Esophagus muscularis mucosa (tissue), 4 donors: ENCODE measurements at regions not wholly inside any gene's neighbourhood (a gene's known extent, or its start where the extent isn't known, plus 50 kb on each side); places are given as distances from the start of the nearest gene placed in this dataset.

Source experiments
- DNase-seq: peaks from one replicate; pipeline ENCODE4 v3.0.0-alpha.2; 2017; ENCODE audit errors: extremely low spot score
- H3K27ac ChIP-seq, 4 donors: fragments of 200-600 bp; sonication (generic); replicated peaks in 1 of 4; 1 replicate in 3 of 4; 2 replicates in 1 of 4; pipeline ENCODE4 v1.5.1; 2016 to 2019; ENCODE audit warnings: mild to moderate bottlenecking in 1 of 4
- H3K27me3 ChIP-seq, 4 donors: fragments of 200-600 bp; sonication (generic); one replicate each; pipeline versions ENCODE4 v1.5.1 to v1.6.0; 2016 to 2019
- H3K36me3 ChIP-seq, 4 donors: fragments of 200-600 bp; sonication (generic); one replicate each; pipeline ENCODE4 v1.5.1; 2016 to 2019
- H3K4me1 ChIP-seq, 4 donors: fragments of 200-600 bp; sonication (generic); one replicate each; pipeline ENCODE4 v1.5.1; 2016 to 2019
- H3K4me3 ChIP-seq, 4 donors: fragments of 200-600 bp; sonication (generic); 1 replicate in 2 of 4; 2 replicates in 2 of 4; pipeline ENCODE4 v1.5.1; 2016 to 2019; ENCODE audit warnings: mild to moderate bottlenecking in 4 of 4, moderate library complexity in 1 of 4
- H3K9me3 ChIP-seq, 4 donors: fragments of 200-600 bp; sonication (generic); 1 replicate in 3 of 4; 2 replicates in 1 of 4; pipeline ENCODE4 v1.5.1; 2016 to 2019
- CTCF ChIP-seq, 3 experiments: fragments of 200-600 bp in 2 of 3; fragments of 450-650 bp in 1 of 3; sonication (generic) in 2 of 3; IDR thresholded peaks; one replicate each; pipeline ENCODE4 v1.5.1; 2017 to 2019; ENCODE audit warnings: antibody characterized with exemption in 3 of 3, mild to moderate bottlenecking in 2 of 3, moderate library complexity in 1 of 3
- EP300 ChIP-seq: sonication (generic); formaldehyde crosslinking; IDR thresholded peaks from one replicate; pipeline ENCODE4 v1.6.1; 2017; ENCODE audit warnings: antibody characterized with exemption
- POLR2A ChIP-seq: fragments of 450-650 bp; IDR thresholded peaks from one replicate; pipeline ENCODE4 v1.6.1; 2017; ENCODE audit warnings: antibody characterized with exemption, moderate library complexity, mild to moderate bottlenecking, low read depth
- POLR2AphosphoS5 ChIP-seq, 2 donors: sonication (generic); formaldehyde crosslinking; IDR thresholded peaks; one replicate each; pipeline ENCODE4 v1.6.1; 2017; ENCODE audit warnings: antibody characterized with exemption in 2 of 2
- WGBS: methylation state at CpG from one replicate; pipeline ENCODE4 v1.1.5; 2018; 5-methylcytosine and 5-hydroxymethylcytosine counted together
- intact Hi-C: fragments of 100-400 bp; cut with DNase I; formaldehyde crosslinking; loops from one replicate; pipeline ENCODE4 v1.15.1; 2023

- Histone ChIP-seq H3K36me3 (no peaks in the 10 kb centered on the region), H3K27ac (no peak overlapping the region), H3K27me3 (no peaks in the 10 kb centered on the region), H3K4me1 (no peaks in the 10 kb centered on the region), H3K9me3 (no peaks in the 10 kb centered on the region), H3K4me3 (no peak overlapping the region)
- intact Hi-C loops, result no loop called here
- TF ChIP-seq CTCF (IDR thresholded peaks at IDR 0.05), result no peak
- TF ChIP-seq POLR2AphosphoS5 (IDR thresholded peaks at IDR 0.05), result no peak
- no peak for TF ChIP-seq EP300
- no peak for TF ChIP-seq POLR2A
- no peak for DNase-seq
- 72% methylated on average over 4 of the region's 4 CpGs for WGBS
These were observed 299.2 kb downstream of the OLFM4 start for GRCh38 chr13:53327680-53328315.

GRCh38 chr13:53336441-53337160, 308.0 kb downstream of the OLFM4 start:
- TF ChIP-seq POLR2A (no peak), EP300 (no peak), CTCF (IDR thresholded peaks at IDR 0.05) (no peak)
- Histone ChIP-seq H3K27ac (no peak overlapping the region), H3K36me3 (no peaks in the 10 kb centered on the region), H3K9me3 (no peaks in the 10 kb centered on the region), H3K4me1 (peaks cover 0 to 10% (median 0%) of the 10 kb centered on the region in 4 donors), H3K27me3 (no peaks in the 10 kb centered on the region), H3K4me3 (no peak overlapping the region)
- no peak for DNase-seq
- 44% methylated on average over 4 of the region's 4 CpGs for WGBS
- intact Hi-C loops, result no loop called here

- H3K4me3 ChIP-seq, result no peak overlapping the region
- H3K4me1 ChIP-seq, result peaks cover 0 to 10% (median 0%) of the 10 kb centered on the region in 4 donors
- no peak overlapping the region for H3K27ac ChIP-seq
- no peaks in the 10 kb centered on the region for H3K27me3 ChIP-seq
- TF ChIP-seq POLR2AphosphoS5 (IDR thresholded peaks at IDR 0.05) (no peak), EP300 (no peak), POLR2A (no peak), CTCF (IDR thresholded peaks at IDR 0.05) (no peak)
- intact Hi-C loops, result no loop called here
- H3K9me3 ChIP-seq, result no peaks in the 10 kb centered on the region
- no peaks in the 10 kb centered on the region for H3K36me3 ChIP-seq
- 92% methylated on average over 3 of the region's 3 CpGs for WGBS
- no peak for DNase-seq
These were observed 310.1 kb downstream of the OLFM4 start for GRCh38 chr13:53338760-53339159.

GRCh38 chr13:53340505-53341143, 312.0 kb downstream of the OLFM4 start:
- no peaks in the 10 kb centered on the region for H3K36me3 ChIP-seq
- no peaks in the 10 kb centered on the region for H3K9me3 ChIP-seq
- H3K27ac ChIP-seq, result no peak overlapping the region
- WGBS, result 77% methylated on average over 1 of the region's 1 CpG
- no peaks in the 10 kb centered on the region for H3K27me3 ChIP-seq
- TF ChIP-seq CTCF (IDR thresholded peaks at IDR 0.05) (no peak), POLR2AphosphoS5 (IDR thresholded peaks at IDR 0.05) (no peak), POLR2A (no peak), EP300 (no peak)
- DNase-seq, result no peak
- intact Hi-C loops, result no loop called here
- peaks cover 0 to 10% (median 0%) of the 10 kb centered on the region in 4 donors for H3K4me1 ChIP-seq
- no peak overlapping the region for H3K4me3 ChIP-seq
